ENCODE measurements at regions not wholly inside any gene's neighbourhood (a gene's known extent, or its start where the extent isn't known, plus 50 kb on each side); places are given as distances from the start of the nearest gene placed in this dataset.
"Not testable (repeated sequence)": the region's sequence is repeated elsewhere in the genome, so short reads cannot be mapped to it uniquely, and the experiment has no call there.

- not testable (repeated sequence) for TF ChIP-seq POLR2AphosphoS5 (IDR thresholded peaks at IDR 0.05; ENCODE audit: low read depth); GABPA (IDR thresholded peaks at IDR 0.05; ENCODE audit: low read depth); SPI1 (IDR thresholded peaks at IDR 0.05; ENCODE audit: borderline replicate concordance, low read depth)
- TF ChIP-seq, protein P1, sequence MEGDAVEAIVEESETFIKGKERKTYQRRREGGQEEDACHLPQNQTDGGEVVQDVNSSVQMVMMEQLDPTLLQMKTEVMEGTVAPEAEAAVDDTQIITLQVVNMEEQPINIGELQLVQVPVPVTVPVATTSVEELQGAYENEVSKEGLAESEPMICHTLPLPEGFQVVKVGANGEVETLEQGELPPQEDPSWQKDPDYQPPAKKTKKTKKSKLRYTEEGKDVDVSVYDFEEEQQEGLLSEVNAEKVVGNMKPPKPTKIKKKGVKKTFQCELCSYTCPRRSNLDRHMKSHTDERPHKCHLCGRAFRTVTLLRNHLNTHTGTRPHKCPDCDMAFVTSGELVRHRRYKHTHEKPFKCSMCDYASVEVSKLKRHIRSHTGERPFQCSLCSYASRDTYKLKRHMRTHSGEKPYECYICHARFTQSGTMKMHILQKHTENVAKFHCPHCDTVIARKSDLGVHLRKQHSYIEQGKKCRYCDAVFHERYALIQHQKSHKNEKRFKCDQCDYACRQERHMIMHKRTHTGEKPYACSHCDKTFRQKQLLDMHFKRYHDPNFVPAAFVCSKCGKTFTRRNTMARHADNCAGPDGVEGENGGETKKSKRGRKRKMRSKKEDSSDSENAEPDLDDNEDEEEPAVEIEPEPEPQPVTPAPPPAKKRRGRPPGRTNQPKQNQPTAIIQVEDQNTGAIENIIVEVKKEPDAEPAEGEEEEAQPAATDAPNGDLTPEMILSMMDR (IDR thresholded peaks at IDR 0.05; ENCODE audit: insufficient read depth, low read length): not testable (repeated sequence)
- TF ChIP-seq, protein P2, sequence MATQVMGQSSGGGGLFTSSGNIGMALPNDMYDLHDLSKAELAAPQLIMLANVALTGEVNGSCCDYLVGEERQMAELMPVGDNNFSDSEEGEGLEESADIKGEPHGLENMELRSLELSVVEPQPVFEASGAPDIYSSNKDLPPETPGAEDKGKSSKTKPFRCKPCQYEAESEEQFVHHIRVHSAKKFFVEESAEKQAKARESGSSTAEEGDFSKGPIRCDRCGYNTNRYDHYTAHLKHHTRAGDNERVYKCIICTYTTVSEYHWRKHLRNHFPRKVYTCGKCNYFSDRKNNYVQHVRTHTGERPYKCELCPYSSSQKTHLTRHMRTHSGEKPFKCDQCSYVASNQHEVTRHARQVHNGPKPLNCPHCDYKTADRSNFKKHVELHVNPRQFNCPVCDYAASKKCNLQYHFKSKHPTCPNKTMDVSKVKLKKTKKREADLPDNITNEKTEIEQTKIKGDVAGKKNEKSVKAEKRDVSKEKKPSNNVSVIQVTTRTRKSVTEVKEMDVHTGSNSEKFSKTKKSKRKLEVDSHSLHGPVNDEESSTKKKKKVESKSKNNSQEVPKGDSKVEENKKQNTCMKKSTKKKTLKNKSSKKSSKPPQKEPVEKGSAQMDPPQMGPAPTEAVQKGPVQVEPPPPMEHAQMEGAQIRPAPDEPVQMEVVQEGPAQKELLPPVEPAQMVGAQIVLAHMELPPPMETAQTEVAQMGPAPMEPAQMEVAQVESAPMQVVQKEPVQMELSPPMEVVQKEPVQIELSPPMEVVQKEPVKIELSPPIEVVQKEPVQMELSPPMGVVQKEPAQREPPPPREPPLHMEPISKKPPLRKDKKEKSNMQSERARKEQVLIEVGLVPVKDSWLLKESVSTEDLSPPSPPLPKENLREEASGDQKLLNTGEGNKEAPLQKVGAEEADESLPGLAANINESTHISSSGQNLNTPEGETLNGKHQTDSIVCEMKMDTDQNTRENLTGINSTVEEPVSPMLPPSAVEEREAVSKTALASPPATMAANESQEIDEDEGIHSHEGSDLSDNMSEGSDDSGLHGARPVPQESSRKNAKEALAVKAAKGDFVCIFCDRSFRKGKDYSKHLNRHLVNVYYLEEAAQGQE (IDR thresholded peaks at IDR 0.05; ENCODE audit: insufficient replicate concordance, low read depth): not testable (repeated sequence)
These were observed 58.6 kb upstream of the VIPR2 start for GRCh38 chr7:159203253-159203652.

Measured in HL-60 (cell line).